NCI-H2081 treated with DMSO at 0.1 percent for 48 hours (cell line): ENCODE measurements at regions not wholly inside any gene's neighbourhood (a gene's known extent, or its start where the extent isn't known, plus 50 kb on each side); places are given as distances from the start of the nearest gene placed in this dataset.
"Not testable (repeated sequence)": the region's sequence is repeated elsewhere in the genome, so short reads cannot be mapped to it uniquely, and the experiment has no call there.

Experiments used
- DNase-seq: peaks from one replicate; lab custom pipeline; 2025; lab: John Stamatoyannopoulos, UW

GRCh38 chr1:193448682-193449461 is 262.5 kb upstream of the B3GALT2 start:
- DNase-seq = no peak

- DNase-seq = no peak
These were observed 257.5 kb upstream of the B3GALT2 start for GRCh38 chr1:193443886-193444285.

GRCh38 chr1:193438771-193439170 is 252.4 kb upstream of the B3GALT2 start:
- DNase-seq = no peak

- no peak for DNase-seq
These were observed 251.9 kb upstream of the B3GALT2 start for GRCh38 chr1:193438312-193438711.

GRCh38 chr1:193437785-193438184 is 251.4 kb upstream of the B3GALT2 start:
- DNase-seq = no peak

- not testable (repeated sequence) for DNase-seq
These were observed 250.9 kb upstream of the B3GALT2 start for GRCh38 chr1:193437333-193437732.

GRCh38 chr1:193435781-193436180 is 249.4 kb upstream of the B3GALT2 start:
- DNase-seq = no peak

- DNase-seq = no peak
These were observed 247.9 kb upstream of the B3GALT2 start for GRCh38 chr1:193434319-193434718.

- DNase-seq = no peak
These were observed 247.2 kb upstream of the B3GALT2 start for GRCh38 chr1:193433599-193433998.

- DNase-seq = no peak
These were observed 246.7 kb upstream of the B3GALT2 start for GRCh38 chr1:193432979-193433587.

GRCh38 chr1:193431265-193431977 is 245.0 kb upstream of the B3GALT2 start:
- DNase-seq = no peak

- DNase-seq = no peak
These were observed 241.1 kb upstream of the B3GALT2 start for GRCh38 chr1:193427524-193427923.

- DNase-seq = no peak
These were observed 239.6 kb upstream of the B3GALT2 start for GRCh38 chr1:193426061-193426460.

- DNase-seq = no peak
These were observed 235.1 kb upstream of the B3GALT2 start for GRCh38 chr1:193421487-193421886.

GRCh38 chr1:193419295-193419694 is 232.9 kb upstream of the B3GALT2 start:
- DNase-seq = no peak

- no peak for DNase-seq
These were observed 232.3 kb upstream of the B3GALT2 start for GRCh38 chr1:193418745-193419058.

GRCh38 chr1:193417945-193418744 is 231.7 kb upstream of the B3GALT2 start:
- no peak for DNase-seq

- DNase-seq = no peak
These were observed 231.0 kb upstream of the B3GALT2 start for GRCh38 chr1:193417403-193417802.

GRCh38 chr1:193416226-193417024 is 230.0 kb upstream of the B3GALT2 start:
- no peak for DNase-seq

GRCh38 chr1:193415256-193415655 is 228.8 kb upstream of the B3GALT2 start:
- DNase-seq = no peak

- no peak for DNase-seq
These were observed 227.0 kb upstream of the B3GALT2 start for GRCh38 chr1:193413376-193413775.

- no peak for DNase-seq
These were observed 226.3 kb upstream of the B3GALT2 start for GRCh38 chr1:193412748-193413147.
